Activated CD4-positive, alpha-beta T cell treated with anti-CD3 and anti-CD28 coated beads, Interleukin-2, Interleukin-6, amounts not matched to agents 100 ng/mL and 50 ng/mL, durations not matched to agents 16 hours and 8 hours (primary cell): ENCODE measurements at regions not wholly inside any gene's neighbourhood (a gene's known extent, or its start where the extent isn't known, plus 50 kb on each side); places are given as distances from the start of the nearest gene placed in this dataset.
"Not testable (repeated sequence)": the region's sequence is repeated elsewhere in the genome, so short reads cannot be mapped to it uniquely, and the experiment has no call there.

Experiments
- DNase-seq: peaks from one replicate; pipeline ENCODE4 v3.0.0-alpha.2; 2020

DNA sequence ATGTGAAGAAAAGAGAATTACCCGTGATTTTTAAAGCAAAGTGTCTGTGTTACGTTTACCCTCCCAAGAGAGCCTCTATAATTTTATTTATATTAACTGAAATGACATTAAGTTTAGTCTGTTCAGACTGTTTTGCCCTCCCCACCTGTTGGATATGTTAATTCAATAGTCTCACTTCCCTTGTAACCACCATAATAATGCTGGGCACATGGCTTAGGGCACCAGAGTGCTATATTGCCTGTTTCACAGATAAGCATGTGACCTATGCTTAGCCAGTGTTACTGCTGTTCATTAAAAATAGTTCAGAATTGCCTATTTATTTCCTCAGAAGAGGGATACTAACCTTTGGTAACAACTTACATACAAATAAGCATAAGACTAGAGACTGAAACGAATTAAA lies 446.2 kb downstream of the FAT4 start:
- DNase-seq, result no peak

- no peak for DNase-seq
Observed at GRCh38 chr4:125762537-125762936, 447.8 kb downstream of the FAT4 start.

DNA sequence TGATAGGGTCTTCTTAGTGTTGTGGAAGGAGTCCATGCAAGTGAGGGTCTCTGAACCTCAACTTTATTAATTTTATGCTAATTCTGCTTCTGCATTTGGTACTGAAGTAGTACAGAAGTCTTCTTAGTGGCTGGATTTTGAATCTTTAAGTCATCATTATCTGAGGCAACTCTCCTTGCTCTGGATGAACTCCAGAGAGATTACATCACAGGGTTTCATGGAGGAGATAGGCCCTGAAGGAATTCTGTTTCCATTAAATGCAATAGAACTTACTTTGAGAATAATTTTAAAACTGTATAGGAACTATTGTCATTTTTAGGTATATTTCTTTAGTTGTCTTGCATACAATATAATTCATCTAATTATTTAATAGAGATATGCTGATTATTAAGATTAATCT lies 451.2 kb downstream of the FAT4 start:
- DNase-seq, result no peak

- DNase-seq, result no peak
Observed at GRCh38 chr4:125770814-125771398, 456.2 kb downstream of the FAT4 start.

DNA sequence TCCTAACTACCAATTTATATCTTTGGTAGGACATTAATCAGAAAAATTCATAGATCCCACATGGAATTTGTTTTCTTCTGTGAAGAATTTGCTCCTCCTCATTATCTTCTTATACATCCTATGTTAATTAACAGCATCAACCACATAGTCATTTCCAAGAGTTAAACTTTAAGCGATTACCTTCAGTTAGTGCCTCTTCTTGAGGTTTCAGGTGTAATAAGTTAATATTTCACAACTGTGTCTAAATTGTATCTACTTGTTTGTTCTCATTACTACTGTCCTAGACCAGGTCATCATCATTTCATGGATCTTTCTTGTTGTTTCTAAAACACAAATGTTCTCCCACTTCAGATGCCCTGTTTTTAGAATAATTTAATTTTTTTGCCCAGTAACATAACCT lies 457.9 kb downstream of the FAT4 start:
- no peak for DNase-seq

GRCh38 chr4:125773502-125773901 lies 458.7 kb downstream of the FAT4 start:
- DNase-seq, result no peak

DNA sequence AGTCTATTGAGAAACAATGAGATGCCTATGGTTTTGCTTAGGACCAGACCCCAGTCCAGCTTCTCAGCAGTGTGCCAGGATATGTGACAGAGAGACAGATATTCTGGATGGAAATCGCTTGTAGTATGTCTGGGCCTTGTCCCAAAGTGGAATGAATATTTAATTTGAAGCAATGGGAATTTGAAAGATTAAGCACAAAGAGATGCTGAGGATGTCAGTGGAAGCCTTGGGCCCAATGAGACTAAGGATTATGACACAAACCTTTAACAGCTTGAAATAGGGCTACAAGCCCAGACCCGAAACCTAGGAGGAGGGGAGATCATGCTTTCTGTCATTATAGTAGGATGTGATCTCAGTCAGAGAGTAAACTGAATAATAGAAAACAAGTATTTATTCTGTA lies 459.2 kb downstream of the FAT4 start:
- no peak for DNase-seq

DNA sequence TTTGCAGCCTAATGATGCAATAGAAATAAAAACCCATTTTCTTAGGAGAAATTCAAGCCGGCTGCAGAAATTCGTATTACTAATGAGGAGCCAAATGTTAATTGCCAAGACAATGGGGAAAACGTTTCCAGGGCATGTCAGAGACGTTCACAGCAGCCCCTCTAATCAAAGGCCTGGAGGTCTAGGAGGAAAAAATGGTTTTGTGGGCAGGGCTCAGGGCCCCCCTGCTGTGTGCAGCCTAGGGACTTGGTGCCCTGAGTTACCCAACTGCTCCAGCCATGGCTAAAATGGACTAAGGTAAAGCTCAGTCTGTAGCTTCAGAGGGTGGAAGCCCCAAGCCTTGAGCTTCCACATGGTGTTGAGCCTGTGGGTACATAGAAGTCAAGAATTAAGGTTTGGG lies 461.4 kb downstream of the FAT4 start:
- no peak for DNase-seq

GRCh38 chr4:125780164-125780563 lies 465.4 kb downstream of the FAT4 start:
- no peak for DNase-seq

DNA sequence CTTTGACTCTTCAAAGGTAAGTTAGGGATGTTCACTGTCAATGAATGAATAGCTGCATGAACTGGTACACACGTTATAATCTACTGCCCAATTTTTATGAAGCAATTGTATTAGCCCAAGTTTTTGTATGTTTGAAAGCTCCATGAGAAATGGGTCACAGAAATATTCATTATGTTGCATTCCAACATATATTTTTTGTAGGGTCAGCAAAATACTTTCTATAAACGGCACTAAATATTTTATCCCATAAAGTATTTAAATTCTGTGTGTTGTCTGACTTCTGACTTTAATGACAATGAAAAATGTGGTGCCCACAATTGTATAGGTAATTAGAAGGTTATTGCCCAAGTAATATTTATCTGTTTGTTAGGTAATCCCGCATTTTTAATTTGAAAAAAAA lies 466.0 kb downstream of the FAT4 start:
- DNase-seq, result no peak

- DNase-seq, result no peak
Observed at GRCh38 chr4:125781651-125782050, 466.9 kb downstream of the FAT4 start.

DNA sequence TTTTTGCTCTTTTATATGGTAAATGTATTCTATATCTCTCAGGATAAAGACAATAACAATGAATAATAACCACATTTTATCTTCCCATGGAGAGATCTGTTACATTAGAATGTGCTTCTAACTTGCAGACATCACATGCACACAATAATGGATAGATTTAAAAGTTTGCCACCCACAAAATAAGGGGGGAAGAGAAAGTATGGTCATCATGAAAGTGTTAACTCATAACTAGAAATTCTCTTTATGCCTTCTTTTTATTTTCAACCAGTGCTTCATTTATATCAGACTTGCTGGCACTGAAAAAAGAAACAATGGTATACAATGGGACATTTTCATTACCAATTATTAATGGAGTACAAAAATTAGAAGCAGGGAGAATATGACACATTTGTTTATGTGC lies 470.0 kb downstream of the FAT4 start:
- DNase-seq, result no peak

DNA sequence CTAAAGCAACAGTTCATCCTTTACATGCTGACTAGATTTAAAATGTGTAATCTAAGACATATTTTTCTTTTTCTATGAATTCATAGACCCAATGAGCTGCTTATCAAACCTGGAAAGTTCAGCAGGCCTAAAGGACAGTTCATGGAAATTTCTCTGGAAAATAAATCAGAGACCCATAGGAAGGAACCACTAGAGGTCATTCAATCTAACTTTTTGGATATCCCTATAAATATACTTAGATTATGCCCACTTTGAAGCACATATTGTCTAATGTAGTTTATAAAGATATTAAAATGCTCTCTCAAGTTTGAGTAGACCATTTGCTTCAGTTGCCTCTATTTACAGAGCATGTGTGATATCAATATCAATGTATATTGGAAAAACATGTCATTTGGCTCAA lies 473.0 kb downstream of the FAT4 start:
- no peak for DNase-seq

- no peak for DNase-seq
Observed at GRCh38 chr4:125789023-125789422, 474.3 kb downstream of the FAT4 start.

GRCh38 chr4:125791896-125792295 lies 477.1 kb downstream of the FAT4 start:
- DNase-seq, result no peak

DNA sequence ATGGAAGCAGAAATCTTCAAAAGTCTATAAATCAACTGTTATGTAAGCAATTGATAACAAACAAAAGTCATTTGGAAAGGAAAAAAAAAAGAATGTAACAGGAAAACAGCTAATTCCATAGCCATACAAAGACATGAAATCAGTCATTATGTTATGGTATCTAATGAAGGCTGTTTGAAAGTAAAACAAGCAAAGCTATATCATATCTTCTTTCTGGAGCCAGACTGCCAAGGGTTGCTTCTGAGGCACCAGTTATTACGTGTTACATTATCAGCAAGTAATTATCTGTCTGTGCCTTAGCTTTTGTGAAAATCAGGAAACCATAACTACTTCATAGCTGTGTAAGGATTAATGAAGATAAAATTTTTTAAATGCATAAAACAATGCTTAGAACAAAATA lies 480.2 kb downstream of the FAT4 start:
- no peak for DNase-seq

DNA sequence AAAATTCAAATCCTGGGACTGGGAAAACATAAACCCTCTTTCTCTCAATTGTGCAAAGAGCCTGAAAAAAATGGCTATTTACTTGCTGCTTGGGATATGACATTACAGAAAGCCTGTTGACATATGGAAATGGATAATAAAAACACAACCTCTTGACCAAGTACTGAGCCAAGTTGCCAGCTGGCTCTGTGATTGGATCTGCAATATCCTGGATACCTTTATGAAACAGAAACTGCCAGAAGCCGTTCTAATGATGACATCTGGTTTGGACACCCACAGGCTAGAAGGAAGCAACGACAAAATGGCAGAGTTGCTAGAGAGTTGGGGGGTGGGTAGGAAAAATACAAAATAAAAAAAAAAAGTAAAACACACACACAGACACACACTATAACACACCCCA lies 481.4 kb downstream of the FAT4 start:
- DNase-seq, result no peak

DNA sequence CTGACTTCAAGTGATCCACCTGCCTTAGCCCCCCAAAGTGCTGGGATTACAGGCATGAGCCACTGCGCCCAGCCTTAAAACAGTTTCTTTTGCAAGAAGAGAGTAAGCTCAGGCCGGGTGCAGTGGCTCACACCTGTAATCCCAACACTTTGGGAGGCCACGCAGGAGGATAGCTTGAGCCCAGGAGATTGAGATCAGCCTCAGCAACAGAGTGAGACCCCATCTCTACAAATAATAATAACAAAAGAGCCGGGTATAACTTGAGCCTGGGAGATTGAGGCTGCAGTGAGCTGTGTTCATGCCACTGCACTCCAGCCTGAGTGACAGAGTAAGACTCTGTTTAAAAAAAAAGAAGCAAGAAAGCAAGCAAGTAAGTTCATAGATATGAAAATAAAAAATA lies 482.9 kb downstream of the FAT4 start:
- DNase-seq, result not testable (repeated sequence)

- DNase-seq, result no peak
Observed at GRCh38 chr4:125801373-125801772, 486.6 kb downstream of the FAT4 start.

- no peak for DNase-seq
Observed at GRCh38 chr4:125801924-125802323, 487.2 kb downstream of the FAT4 start.

GRCh38 chr4:125808022-125808421 lies 493.3 kb downstream of the FAT4 start:
- no peak for DNase-seq

GRCh38 chr4:125808570-125808969 lies 493.8 kb downstream of the FAT4 start:
- no peak for DNase-seq

- DNase-seq, result no peak
Observed at GRCh38 chr4:125811892-125812291, 497.1 kb downstream of the FAT4 start.

DNA sequence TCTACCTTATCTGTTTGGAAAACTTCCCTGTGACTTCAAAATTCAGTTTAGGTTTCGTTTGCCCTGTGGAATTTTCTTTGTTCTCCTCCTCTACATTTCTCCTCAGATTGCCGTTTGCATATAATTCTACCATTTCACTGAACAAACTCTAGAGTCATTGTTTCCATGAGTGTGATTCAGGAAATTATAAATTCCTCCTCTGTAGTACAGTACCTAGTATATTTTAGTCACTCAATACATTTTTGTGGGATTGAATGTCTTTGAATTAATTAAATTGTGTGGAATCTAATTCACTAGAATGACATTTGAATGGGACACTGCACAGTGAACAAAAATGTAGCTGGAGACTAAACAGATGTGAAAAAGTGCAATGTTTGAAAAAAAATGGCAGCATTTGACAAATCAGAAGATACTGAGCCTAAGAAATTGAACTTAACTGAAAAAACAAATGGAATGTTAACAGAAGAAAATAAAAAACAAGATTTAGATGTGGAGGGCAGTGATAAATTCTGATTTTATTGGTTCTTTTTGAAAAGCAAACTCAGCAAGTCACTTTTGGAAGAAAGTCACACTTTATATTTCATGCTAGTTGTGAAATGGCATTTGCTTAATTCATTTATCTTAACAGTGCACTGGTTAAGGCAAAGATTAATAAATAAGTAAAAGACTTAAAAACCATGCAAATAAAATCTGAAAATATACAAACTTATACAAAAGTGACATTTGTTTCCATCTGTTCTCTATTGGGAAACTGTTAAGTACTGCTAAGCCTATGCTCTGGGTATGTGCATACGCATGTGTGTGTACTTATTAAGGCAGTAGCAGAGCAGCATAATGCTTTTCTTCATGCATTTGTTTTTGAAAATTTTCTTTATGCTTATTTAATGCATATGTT lies 512.3 kb downstream of the FAT4 start:
- DNase-seq, result no peak

DNA sequence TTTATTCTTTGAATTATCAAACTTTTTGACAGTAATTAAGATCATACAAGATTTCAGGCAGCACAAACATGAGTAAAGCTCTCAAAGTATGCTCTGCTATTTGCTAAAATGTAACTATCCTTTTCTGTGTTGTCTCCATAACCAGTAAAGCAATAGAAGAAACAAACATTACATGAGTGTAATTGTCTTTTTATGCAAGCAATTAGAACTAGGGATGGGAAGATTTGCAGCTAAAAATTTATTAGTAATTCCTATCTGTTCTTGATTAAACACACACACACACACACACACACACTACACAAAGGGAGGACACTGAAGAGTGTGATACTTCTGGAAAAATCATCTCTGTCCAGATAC lies 512.9 kb downstream of the FAT4 start:
- no peak for DNase-seq
